Adrenal gland (tissue), 9 donors: ENCODE measurements at regions not wholly inside any gene's neighbourhood (a gene's known extent, or its start where the extent isn't known, plus 50 kb on each side); places are given as distances from the start of the nearest gene placed in this dataset.

Source experiments
- DNase-seq, 7 donors: peaks; one replicate each; pipeline ENCODE4 v3.0.0-alpha.2; 2019 to 2020
- H3K27ac ChIP-seq, 5 donors: fragments of 200-600 bp; sonication (generic) in 4 of 5; 1 replicate in 3 of 5; 2 replicates in 2 of 5; pipeline versions ENCODE4 v1.5.1 to v1.8.0; 2016 to 2020; ENCODE audit warnings: mild to moderate bottlenecking in 1 of 5
- H3K27me3 ChIP-seq: fragments of 200-600 bp; 2 replicates; pipeline ENCODE4 v1.8.0; 2021
- H3K36me3 ChIP-seq, 2 donors: fragments of 200-600 bp; replicated peaks in 1 of 2; 1 replicate in 1 of 2; 2 replicates in 1 of 2; pipeline versions ENCODE4 v1.5.1 to v1.8.0; 2018 to 2022
- H3K4me1 ChIP-seq, 2 donors: fragments of 200-600 bp; replicated peaks in 1 of 2; 1 replicate in 1 of 2; 2 replicates in 1 of 2; pipeline versions ENCODE4 v1.5.1 to v1.8.0; 2018 to 2021
- H3K4me3 ChIP-seq, 4 donors: fragments of 200-600 bp; sonication (generic) in 3 of 4; one replicate each; pipeline ENCODE4 v1.5.1; 2016 to 2018
- H3K9me3 ChIP-seq, 3 donors: fragments of 200-600 bp; sonication (generic) in 1 of 3; replicated peaks in 1 of 3; 1 replicate in 2 of 3; 2 replicates in 1 of 3; pipeline versions ENCODE4 v1.5.1 to v1.8.0; 2016 to 2021
- POLR2A ChIP-seq, 2 donors: fragments of 450-650 bp; IDR thresholded peaks; one replicate each; pipeline ENCODE4 v1.6.1; 2017; ENCODE audit warnings: antibody characterized with exemption in 2 of 2, mild to moderate bottlenecking in 2 of 2, moderate library complexity in 1 of 2
- WGBS, 4 donors: extraction: QIAGEN DNeasy Blood & Tissue Kit in 2 of 4; methylation state at CpG; one replicate each; pipeline versions ENCODE4 v1.1.5 to v1.1.7; 2013 to 2017; 5-methylcytosine and 5-hydroxymethylcytosine counted together
- intact Hi-C, 2 donors: fragments of 100-400 bp; cut with DNase I; formaldehyde crosslinking; loops; one replicate each; pipeline versions ENCODE4 v1.14.1 to v1.15.0; 2022 to 2023
- TF ChIP-seq, protein P1 (sequence below), 6 experiments: fragments of 450-650 bp in 4 of 6; fragments of 200-600 bp in 2 of 6; sonication (generic) in 1 of 6; IDR thresholded peaks; 1 replicate in 5 of 6; 2 replicates in 1 of 6; pipeline versions ENCODE4 v1.5.1 to v1.8.0; 2016 to 2021; ENCODE audit warnings: antibody characterized with exemption in 6 of 6, mild to moderate bottlenecking in 2 of 6, moderate library complexity in 1 of 6
- donor health status: healthy with polysubstance abuse.
- donor health status: Bipolar disorder and iron deficiency.
- donor health status: DM: yes; HTN: yes; CAD: no.
- donor health status: DM: no; HTN: no; CAD: no.
- donor health status: DM: no; HTN: no; CAD: no.

DNA sequence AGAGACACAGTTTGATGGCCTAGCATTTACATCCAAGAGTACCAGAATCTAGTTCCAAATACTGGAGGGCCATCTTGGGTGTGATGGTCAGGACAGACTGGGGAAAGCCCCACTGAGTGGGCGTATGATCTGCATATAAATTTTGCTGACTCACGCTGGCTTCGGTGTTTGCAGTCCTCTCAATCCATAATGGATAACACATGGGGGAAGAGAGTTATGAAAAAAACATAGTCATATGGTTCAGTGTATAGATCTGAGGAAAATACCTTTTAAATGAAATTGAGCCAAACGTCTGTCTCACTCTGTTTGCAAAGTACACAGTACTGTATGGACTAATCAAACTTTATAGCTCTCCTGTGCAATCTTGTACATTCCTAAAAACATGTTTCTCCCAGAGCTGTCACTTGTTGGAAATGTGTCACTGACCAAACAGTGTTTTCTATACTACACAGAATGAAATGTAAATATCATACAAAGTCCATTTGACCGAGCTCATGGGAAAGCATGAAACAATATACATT is 125.3 kb upstream of the THBS1 start:
- Histone ChIP-seq H3K4me1 (peaks cover 0 to 18% of the 10 kb centered on the region in 2 donors), H3K27ac (no peak overlapping the region), H3K27me3 (no peaks in the 10 kb centered on the region), H3K36me3 (no peaks in the 10 kb centered on the region), H3K4me3 (no peak overlapping the region), H3K9me3 (no peaks in the 10 kb centered on the region)
- DNase-seq, result no peak
- intact Hi-C loops, result no loop called here
- WGBS, 4 donors, result 70 to 81% (median 77%) methylated on average over 5 of the region's 5 CpGs
- TF ChIP-seq, protein P1, sequence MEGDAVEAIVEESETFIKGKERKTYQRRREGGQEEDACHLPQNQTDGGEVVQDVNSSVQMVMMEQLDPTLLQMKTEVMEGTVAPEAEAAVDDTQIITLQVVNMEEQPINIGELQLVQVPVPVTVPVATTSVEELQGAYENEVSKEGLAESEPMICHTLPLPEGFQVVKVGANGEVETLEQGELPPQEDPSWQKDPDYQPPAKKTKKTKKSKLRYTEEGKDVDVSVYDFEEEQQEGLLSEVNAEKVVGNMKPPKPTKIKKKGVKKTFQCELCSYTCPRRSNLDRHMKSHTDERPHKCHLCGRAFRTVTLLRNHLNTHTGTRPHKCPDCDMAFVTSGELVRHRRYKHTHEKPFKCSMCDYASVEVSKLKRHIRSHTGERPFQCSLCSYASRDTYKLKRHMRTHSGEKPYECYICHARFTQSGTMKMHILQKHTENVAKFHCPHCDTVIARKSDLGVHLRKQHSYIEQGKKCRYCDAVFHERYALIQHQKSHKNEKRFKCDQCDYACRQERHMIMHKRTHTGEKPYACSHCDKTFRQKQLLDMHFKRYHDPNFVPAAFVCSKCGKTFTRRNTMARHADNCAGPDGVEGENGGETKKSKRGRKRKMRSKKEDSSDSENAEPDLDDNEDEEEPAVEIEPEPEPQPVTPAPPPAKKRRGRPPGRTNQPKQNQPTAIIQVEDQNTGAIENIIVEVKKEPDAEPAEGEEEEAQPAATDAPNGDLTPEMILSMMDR (IDR thresholded peaks at IDR 0.05), result no peak
- no peak for TF ChIP-seq POLR2A (IDR thresholded peaks at IDR 0.05)

DNA sequence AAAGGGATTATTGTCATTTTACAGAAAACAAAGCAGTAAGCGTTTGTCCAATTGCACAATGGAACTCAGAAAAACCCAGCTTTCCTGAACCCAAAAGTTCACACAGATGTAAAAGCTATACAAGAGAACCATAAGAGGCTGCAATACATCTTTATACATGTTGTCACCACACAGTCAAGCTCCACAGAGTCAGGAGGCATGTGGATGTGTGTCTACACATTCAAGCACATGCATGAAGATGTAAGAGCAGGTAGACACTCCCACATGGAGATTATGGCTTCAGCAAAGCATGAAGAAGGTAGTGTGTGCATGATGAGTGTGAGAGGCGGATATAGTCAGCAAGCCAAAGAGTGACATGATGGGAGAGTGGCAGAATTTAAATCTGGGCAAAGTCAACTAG is 124.7 kb upstream of the THBS1 start:
- WGBS, 4 donors, result 88 to 95% (median 92%) methylated on average over 2 of the region's 2 CpGs
- Histone ChIP-seq H3K9me3 (no peaks in the 10 kb centered on the region), H3K36me3 (no peaks in the 10 kb centered on the region), H3K27me3 (no peaks in the 10 kb centered on the region), H3K27ac (no peak overlapping the region), H3K4me1 (peaks cover 0 to 18% of the 10 kb centered on the region in 2 donors), H3K4me3 (no peak overlapping the region)
- TF ChIP-seq POLR2A (IDR thresholded peaks at IDR 0.05), result no peak
- TF ChIP-seq, protein P1 (IDR thresholded peaks at IDR 0.05), result no peak
- no peak for DNase-seq
- intact Hi-C loops, result no loop called here

DNA sequence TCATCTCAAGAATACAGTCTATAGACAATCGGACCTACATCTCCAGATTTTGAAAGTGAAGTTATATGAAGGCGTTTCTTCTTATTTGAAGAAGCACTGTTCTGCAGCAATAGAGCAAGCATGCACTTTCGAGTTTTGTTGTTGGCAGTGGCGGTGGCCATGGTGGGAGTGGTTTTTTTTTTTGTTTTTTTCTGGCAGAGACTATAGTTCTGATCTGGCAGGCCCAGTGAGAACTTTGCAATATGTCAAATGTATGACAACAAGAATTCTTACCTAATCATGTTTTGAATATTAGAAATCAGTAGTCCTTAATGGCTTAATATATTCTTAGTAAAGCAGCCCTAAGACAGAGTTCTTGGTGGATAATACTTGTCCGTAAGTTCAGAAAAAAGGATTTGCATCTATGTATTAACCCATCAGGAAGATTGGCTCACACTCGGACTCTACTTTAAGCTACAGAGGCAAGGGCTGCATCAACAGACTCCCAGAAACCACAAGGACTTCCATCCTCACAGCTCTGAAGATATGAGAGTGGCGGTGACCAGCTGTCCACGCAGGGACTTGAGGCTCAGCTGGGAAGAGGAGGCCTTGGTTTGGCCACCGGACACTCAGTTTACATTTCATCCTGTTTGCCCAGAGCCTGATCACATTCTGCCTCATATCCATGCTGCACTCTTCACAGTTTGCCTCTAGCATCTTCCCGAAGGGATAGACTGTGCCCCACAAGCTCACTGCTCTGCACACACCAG is 124.1 kb upstream of the THBS1 start:
- no peak for DNase-seq
- no peaks in the 10 kb centered on the region for H3K36me3 ChIP-seq
- no peak overlapping the region for H3K4me3 ChIP-seq
- no peaks in the 10 kb centered on the region for H3K9me3 ChIP-seq
- H3K4me1 ChIP-seq, result peaks cover 5 to 24% of the 10 kb centered on the region in 2 donors
- no peaks in the 10 kb centered on the region for H3K27me3 ChIP-seq
- TF ChIP-seq, protein P1 (IDR thresholded peaks at IDR 0.05), result no peak
- no peak for TF ChIP-seq POLR2A (IDR thresholded peaks at IDR 0.05)
- no peak overlapping the region for H3K27ac ChIP-seq
- 79 to 87% (median 86%) methylated on average over 10 of the region's 10 CpGs for WGBS, 4 donors
- intact Hi-C loops, result no loop called here

DNA sequence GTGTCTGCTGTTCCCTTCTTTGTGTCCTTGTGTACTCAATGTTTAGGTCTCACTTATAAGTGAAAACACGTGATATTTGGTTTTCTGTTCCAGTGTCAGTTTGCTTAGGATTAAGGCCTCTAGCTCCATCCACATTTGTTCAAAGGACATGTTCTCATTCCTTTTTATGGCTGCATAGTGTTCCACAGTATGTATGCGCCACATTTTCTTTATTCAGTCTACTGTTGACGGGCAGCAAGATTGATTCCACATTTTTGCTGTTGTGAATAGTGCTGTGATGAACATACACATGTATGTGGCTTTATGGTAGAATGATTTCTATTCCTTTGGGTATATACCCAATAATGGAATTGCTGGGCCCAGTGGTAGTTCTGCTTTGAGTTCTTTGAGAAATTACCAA is 122.7 kb upstream of the THBS1 start:
- Histone ChIP-seq H3K4me3 (no peak overlapping the region), H3K27me3 (no peaks in the 10 kb centered on the region), H3K36me3 (no peaks in the 10 kb centered on the region), H3K27ac (no peak overlapping the region), H3K4me1 (peaks cover 10 to 34% of the 10 kb centered on the region in 2 donors), H3K9me3 (no peaks in the 10 kb centered on the region)
- 87 to 94% (median 91%) methylated on average over 3 of the region's 3 CpGs for whole genome bisulfite sequencing, 4 donors
- TF ChIP-seq, protein P1 (IDR thresholded peaks at IDR 0.05), result no peak
- no peak for TF ChIP-seq POLR2A (IDR thresholded peaks at IDR 0.05)
- intact Hi-C loops, result no loop called here
- no peak for DNase-seq
